ENCODE measurements at regions not wholly inside any gene's neighbourhood (a gene's known extent, or its start where the extent isn't known, plus 50 kb on each side); places are given as distances from the start of the nearest gene placed in this dataset.

DNA sequence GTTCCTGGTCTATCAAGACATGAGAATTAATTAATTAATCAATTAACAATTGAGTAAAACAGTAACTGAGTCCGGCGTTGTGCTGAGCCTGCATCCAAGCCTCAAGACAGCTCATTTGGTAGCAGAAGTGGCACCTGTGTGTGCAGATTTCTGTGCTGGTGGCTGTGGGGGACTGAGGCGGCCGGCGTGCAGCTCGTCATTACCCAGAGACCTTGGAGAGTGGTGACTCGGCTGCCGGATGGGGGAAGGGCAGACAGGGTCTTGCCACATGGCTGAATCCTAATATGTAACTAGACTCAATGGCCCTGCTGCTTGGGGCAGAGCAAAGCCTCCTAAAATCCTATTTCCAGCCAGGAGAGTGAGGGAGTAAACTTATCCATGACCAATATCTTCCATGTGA, 510.2 kb downstream of the TCERG1L start:
- ATAC-seq (no peak), DNase-seq (no peak)

DNA sequence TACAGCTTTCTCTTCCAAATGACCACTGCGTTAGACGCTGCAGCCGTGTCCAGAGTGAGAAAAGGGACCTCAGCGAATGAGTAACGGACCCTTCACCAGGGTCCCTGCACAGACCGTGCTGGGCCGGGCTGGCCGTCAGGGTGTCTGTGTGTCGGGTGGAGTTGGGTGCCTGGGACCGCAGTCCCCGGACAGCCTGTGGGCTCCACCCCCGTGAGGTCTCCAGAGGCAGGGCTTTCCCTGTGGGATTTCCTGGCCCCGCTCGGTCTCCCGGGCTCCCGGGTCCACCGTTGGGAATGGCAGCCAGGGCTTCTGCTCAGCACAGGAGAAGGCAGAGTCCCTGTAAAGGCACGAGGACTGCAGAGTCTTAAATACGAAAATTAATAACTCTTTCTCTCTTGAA, 509.7 kb downstream of the TCERG1L start:
- DNase-seq, result no peak
- no peak for ATAC-seq

DNA sequence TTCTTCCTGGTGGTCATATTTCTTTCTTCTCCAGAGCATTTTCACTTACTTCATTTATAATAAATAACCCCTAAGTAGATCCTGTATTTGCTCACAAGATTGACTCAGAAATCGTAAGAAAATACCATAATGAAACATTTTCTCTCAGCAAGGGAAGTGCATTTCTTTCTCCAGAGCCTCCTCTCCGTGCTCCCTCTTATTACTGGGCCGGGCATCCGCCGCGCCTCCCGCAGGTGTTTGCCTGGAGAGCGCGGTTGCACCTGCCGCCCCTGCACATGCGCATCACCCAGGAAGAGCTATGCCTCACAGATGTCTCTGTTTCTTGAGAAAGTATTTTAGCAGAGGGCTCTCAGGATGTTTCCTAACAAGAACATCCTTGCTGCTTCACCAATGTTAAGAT, 509.2 kb downstream of the TCERG1L start:
- DNase-seq, result no peak
- ATAC-seq, result no peak

DNA sequence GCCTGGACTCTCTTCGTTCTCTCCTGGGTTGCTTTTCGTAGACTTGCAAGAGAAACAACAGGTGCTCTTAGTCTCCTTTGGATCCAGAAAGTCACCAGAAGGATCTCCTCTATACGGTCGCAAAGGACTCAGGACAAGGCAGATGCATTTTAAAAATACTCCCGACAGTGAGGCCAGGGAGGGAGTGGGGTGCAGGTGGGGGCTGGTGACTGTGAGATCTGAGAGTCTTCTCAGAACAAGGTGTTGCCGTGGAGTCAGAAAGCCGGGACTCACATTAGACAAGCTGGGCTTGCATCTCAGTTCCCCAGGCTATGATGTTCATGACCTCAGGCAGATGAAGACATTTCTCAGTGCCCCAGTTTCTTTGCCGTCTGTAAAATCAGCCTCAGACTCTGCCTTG, 507.2 kb downstream of the TCERG1L start:
- ATAC-seq (no peak), DNase-seq (no peak)

DNA sequence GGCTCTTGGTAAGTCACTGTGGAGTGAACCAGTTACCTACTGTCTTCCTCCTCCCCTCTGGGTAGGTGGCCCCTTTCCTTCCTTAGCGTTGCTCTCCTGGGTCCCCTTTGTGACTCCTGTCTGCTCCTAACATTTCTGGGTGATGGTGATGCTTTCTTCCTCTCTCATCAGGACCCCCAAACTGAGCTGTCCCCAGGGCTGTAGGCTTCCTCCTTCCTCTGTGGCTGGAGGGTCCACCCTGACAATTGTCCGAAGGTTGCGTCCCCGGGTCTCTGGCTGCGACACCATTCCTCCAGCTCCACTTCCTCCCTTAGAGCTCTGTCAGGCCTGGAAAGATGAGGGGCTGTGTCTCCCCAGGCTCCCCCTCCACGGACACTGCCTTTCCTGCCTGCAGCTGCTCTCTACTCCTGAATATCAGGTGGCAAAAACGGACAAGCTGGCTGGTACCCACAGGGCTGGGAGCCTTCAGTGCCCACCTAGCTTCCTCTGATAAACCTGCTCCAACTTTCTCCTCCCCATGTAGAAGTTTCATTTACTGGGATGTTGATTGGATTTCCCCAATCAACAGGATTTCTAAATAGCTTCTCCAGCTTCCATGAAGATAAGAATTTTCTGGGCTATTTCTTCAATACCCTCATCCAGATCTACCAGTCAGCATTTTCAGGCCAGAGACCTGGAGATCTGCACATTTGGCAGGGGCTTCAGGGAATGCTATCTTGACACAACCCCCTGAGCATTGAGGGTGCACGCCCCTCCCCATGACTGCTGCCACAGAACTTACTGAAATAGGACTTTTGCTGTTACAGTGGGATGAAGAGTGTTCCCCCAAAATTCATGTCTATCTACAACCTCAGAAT, 506.5 kb downstream of the TCERG1L start:
- ATAC-seq, result no peak
- no peak for DNase-seq

DNA sequence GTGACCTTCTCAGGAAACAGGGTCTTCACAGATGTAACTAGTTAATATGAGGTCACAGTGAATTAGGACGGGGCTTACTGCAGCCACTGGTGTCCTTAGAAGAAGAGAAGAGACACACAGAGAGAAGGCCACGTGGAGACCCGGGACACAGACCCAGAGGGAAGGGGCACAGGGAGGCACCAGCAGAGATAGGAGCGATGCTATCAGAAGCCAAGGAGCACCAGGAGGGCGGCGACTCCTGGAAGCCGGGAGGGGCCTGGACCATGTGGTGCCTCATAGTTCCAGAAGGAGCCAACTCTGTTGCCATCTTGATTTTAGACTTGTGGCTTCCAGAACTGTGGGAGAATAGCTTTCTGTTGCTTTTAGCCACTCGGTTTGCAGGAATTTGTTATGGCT, 505.9 kb downstream of the TCERG1L start:
- DNase-seq (no peak), ATAC-seq (no peak)

DNA sequence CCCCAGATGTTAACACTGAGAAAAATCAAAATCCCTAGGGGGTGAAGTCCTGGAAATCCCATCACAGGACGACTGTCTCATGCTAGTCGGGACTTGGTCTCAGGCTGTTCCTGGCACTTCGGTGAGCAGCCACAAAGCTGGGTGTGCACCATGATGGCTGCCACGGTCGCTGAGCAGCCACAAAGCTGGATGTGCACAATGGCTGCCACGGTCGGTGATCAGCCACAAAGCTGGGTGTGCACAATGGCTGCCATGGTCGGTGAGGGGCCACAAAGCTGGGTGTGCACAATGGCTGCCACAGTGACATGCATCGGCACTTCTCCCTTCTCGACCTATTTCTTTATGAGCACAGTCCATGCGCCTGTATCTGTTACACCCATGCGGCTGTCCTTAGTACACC, 505.1 kb downstream of the TCERG1L start:
- DNase-seq, result no peak
- no peak for ATAC-seq

DNA sequence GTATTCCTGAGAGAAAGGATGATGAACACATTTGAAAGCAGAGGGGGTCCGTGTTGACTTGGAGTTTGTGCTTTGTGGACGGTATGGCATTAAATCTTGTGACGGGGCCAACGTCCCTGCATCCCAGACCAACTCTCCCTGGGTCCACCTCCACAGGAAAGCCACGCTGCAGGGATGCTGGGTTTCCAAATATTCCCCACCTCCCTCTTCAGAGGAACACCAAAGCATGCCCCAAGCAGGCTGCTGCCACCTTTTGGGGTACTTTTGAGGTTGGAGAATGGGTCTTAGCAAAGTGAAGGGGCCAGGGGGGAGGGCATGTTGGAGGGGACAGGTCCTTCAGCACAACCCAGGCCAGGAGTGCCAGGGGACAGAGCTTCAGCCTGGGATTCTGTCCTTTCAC, 504.4 kb downstream of the TCERG1L start:
- no peak for ATAC-seq
- no peak for DNase-seq

DNA sequence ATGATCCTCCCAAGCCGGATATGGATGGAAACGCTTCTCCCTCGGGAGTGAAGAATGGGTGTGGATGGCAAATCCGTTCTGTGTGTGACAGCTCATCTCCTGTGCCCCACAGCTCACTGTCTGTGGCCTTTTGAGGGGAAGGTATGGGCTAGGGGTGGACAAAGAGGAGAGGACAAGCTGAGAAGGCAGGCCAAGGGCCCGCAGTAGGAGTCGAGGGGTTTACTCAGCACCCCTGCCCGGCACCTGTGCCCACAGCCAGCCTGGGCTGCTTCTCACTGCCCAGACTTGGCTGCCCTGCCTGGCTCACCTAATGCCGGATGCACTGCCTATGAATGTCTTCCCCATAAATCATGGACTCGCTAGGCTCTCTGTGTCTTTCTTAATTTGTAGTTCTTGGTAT, 503.8 kb downstream of the TCERG1L start:
- ATAC-seq (no peak), DNase-seq (no peak)

DNA sequence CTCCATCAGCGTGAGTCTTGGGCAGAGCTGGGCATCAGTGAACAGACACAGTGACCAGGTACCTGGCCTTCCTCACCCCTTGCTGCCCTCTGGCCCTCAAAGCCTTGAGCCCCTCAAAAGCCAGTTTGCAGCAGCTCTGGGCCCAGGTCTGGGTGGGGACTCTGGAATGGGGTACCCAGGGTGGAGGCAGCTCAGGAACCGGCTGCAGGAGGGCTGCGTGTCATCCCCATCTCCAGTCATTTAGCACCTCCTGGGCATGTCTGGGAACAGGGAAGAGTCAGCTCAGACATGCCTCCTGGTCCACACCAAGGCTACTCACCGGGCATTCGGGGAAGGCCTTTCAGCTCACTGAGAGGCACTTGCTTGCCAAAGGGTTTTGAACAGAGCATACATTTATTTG, 503.3 kb downstream of the TCERG1L start:
- ATAC-seq, result no peak
- no peak for DNase-seq

DNA sequence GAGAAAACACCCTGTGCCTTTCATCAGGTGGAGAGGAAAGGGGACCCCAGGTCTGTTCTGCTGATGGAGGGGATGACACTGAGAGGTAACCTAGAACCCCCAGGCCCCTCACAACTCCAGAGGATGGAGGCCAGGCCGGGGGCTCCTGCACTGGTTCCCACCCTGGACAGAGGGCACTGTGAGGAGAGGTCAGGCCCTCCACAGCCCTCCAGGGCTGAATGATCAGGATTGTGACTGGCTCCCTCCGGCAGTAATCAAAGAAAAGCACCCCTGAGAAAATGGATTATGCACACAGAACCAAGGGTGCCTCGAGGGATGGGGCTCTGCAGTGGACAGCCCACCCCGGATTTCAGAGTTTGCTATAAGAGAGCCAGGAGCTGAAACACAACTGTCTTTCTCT, 502.8 kb downstream of the TCERG1L start:
- DNase-seq, result no peak
- no peak for ATAC-seq

DNA sequence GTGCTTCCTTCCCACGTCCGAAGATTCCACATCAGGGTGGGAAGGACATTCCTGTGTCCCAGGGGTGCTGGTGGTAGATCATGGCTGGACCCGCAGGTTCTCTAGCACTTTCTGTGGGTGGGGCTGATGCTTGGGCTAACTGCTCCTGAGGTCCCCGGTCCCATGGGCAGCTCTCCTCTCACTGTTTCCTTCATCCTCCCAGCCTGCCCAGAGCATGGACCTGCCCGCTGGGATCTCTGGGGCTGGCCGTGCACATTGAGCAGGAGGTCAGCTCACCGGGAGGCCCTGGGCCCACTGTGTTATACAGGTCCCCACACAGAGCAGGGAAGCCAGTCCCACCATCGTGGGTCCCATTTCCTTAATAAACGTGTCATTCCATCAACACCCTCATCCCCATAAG, 502.3 kb downstream of the TCERG1L start:
- DNase-seq, result no peak

DNA sequence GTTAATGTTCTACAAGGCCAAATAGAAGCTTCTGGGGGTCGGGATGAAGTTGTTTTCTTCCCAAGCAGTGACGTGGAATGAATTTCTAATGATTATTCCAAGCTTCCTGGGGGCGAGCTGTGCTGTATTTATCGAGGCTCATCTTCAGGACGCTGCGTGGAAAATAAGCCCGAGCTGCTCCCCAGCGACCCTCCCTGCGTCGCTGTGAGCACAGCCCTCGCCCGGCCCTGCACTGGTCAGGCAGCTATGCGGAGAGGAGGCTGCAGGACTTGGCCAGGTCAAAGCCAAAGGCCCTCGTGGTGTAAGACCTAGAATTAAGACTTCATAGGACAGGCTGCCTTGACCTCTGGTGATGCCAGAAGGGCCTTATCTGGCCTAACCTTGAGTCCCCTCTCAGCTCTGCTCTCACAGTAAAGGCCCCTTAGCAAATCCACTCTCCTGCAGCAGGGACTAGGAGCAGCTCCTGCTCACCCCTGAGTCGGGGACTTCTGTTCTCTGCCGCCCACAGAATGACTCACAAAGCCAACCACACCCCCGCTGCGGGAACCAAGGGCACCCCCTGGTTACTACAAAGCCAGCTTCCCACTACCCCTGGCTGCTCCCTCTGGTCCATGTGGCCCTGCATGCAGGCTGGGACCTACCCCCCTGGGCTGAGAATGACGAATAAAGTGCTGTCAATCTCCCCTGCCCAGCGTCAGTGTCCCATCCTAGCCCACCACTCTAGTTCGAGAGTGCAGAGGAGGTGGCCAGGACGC, 501.6 kb downstream of the TCERG1L start:
- no peak for ATAC-seq
- DNase-seq, result no peak

More for the DNA sequence above, 502.3 kb downstream of the TCERG1L start:
- ATAC-seq, result no peak

DNA sequence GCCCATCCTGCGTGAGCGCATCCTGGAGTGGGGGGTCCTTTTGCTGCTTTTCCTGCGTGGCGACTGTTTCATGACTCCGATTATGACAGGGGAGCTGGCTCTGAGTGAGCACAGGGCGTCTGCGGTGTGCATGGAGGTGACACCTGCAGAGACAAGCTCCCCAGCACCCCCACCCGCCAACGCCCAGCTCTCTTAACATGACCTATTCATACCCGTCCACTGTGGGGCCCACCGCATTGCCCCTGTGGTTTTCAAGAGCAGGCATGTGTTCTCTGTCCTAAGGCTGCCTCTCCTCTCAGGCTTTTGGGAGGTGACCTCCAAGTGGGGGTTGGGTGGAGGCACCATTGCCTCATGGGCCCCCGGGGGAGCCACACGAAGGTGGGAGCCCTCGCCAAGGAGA, 500.7 kb downstream of the TCERG1L start:
- no peak for DNase-seq

DNA sequence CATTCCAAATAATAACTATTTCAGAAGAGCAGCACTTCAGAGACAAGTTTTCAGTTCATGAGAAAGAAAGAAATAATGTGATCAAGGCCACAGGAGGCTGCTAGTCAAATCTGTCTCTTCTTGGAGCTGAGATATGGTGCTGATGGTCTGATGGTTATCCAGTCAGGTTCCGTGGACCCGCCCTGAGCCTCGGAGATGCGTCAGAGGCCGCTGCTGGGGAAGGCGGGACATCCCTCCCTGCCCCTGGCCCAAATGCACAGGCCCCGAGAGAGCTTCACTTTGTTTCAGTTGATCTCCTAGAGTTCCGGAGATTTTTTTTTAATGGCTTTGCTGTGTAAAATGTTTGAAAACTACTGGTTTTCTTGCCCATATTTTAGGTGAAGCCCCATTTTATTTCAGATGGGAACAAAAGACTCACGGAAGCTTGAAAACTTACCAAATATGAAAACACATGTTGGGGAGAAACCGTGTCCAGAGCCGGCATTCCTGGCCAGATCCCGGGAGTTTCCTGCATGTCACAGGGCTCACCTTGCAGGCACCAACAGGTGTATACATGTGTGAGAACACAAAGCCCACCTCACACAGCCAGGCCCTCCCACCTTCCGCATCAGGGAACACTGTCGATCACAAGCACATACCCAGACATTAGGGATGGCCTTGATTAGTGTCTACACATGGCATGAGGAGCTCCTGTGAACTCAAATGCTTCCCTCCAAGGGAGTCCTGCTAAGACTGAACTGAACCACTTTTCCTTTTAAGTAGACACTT, 499.0 kb downstream of the TCERG1L start:
- DNase-seq, result no peak

More for the DNA sequence above, 500.7 kb downstream of the TCERG1L start:
- ATAC-seq, result no peak

DNA sequence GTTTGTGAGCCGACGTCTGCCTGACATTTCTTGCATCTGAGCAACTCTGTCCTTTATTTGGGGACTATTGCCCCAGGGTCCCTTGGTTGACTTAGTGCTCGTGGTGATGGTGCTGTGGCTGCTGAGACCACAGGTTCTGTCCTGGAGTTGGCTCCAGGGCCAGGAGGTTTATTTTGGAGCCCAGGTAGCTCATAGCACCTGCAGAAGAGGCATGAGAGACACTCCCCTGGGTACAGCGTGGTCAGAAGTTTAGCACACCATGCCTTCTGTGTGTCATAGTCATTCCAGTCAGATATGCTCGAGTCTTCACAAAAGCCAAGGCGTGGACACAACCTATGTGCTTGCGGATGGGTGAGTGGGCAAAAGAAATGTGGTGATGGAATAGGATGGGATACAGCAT, 496.9 kb downstream of the TCERG1L start:
- DNase-seq (no peak), ATAC-seq (no peak)

More for the DNA sequence above, 499.0 kb downstream of the TCERG1L start:
- ATAC-seq, result no peak

DNA sequence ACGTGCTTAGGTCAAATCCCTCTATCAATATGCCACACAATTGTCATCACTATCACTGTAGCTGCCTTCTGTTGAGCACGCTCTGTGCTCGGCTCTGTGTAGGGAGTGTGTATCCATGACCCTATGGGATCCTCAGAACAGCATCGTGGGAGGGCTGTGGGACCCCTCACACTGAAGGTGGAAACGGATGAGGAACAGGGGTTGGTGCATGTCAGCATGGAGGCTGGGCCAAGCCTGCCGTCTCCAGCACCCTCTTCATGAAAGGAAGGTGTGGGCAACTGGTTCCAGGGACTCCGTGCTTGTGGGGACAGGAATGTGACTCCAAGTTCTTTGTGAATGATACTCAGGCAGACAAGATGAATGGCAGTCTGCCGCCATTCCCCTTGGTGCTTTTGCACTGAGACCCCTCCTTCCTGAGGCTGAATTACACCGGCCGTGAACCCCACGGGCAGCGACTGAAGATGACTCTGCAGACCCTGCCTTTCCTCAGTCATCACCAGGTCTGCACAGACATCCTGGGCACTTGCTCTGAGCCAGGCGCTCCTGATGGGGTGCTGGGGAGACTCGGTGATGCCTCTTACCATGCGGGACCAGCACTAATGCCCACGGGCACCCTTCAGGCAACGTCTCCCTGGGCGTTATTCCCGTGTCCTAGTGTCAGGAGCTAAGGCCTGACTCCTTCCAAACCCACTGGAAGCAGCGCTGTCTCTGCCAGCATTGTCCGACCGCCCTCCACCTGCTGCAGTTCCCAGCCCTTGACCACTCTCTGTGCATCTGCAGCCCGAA, 495.2 kb downstream of the TCERG1L start:
- ATAC-seq (no peak), DNase-seq (no peak)

DNA sequence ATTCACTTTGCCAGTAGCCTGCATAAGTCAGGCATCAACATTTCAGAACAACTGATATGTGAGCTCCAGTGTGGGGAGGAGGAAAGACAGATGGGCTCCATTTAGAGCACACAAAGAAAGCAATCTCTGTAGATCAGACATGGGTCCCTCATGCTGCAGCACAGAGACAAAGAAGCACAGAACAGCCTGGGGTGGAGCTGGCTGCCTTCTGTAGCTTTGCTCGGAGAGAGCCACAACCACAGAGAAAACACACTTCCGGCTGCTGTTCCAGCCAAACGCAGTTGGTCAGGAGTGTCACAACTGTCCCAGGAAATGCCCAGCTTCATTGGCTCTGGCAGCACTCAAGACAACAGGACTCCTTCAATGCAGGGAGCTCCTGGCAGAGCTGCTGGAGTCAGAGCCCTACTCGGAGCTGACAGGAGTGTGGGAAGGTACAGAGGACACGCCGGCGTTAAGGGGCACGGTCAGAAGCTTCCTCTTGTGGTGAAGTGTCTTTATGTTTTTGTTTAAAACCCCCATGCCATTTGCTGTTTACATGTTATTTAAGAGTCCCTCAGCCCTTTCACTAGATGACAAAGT, 494.4 kb downstream of the TCERG1L start:
- ATAC-seq (no peak), DNase-seq (no peak)

DNA sequence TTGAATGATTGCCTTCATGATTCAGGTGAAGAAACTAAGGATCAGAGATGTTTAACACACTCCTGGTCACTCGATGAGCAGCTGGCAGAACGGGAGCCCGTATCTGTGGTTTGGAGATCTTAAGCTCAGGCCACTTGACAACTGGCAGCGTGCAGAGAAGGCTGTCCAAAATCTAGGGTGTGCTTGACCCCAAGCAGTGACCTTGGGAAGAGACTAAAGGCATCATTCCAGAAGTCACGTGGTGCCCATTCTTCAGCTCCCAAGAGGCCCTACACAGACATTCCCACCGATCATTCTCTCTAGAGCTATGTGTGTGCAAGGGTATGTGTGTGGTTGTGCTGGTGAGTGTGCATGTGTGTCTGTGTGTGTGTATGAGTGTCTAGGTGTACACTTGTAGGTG, 493.8 kb downstream of the TCERG1L start:
- ATAC-seq (no peak), DNase-seq (no peak)

DNA sequence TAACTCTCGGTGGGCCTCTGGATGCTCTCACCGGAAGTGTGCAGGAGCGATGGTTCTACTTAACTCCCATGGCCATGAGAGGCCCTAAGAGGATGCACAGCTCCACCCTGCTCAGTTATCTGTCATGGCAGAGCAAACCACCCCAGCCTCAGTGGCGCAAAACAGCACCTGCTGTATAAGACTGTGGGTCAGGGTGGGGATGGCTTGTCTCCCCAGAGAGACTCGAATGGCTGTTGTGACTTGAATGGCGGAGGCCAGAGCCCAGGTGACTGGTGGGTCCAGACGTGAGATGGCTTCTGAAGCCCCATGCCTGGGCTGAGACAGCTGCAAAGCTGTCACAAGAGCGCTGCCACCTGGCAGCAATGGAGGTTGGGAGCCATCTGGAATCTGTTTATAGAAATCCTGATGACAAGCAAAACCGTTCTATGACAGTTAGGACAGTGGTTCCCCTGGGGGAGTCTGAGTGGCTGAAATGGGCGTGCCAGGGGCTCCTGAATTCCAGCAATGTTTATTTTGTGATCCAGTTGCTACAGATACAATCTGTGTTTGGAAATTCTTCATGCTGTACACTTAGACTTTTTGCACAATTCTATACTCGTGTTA, 490.5 kb downstream of the TCERG1L start:
- ATAC-seq (no peak), DNase-seq (no peak)

All from stimulated activated naive CD8-positive, alpha-beta T cell treated with anti-CD3 and anti-CD28 coated beads, Interleukin-15, Interleukin-2, amounts not matched to agents 100 U/mL and 50 U/mL, for 24 hours (primary cell).